ENCODE measurements at regions not wholly inside any gene's neighbourhood (a gene's known extent, or its start where the extent isn't known, plus 50 kb on each side); places are given as distances from the start of the nearest gene placed in this dataset.

GRCh38 chr7:14040528-14040927 lies 51.1 kb upstream of the ETV1 start:
- POLR2A ChIA-PET (ENCODE audit: unreplicated experiment): no interaction called here
- Histone ChIP-seq H4K20me1 (ENCODE audit: insufficient read depth) (no peaks in the 10 kb centered on the region), H3K4me3 (no peak overlapping the region), H3K27ac (no peak overlapping the region), H3K9me3 (ENCODE audit: insufficient read depth, low read depth) (no peaks in the 10 kb centered on the region), H3K36me3 (ENCODE audit: low read depth) (no peaks in the 10 kb centered on the region), H3K79me2 (ENCODE audit: low read depth) (no peaks in the 10 kb centered on the region), H3K4me1 (replicated peaks; ENCODE audit: insufficient read depth) (no peaks in the 10 kb centered on the region), H3K9me2 (ENCODE audit: insufficient read depth) (no peaks in the 10 kb centered on the region), H3K27me3 (ENCODE audit: insufficient read depth, low read depth) (no peaks in the 10 kb centered on the region), H2AFZ (no peak overlapping the region), H3K4me2 (no peak overlapping the region), H3F3A (ENCODE audit: insufficient read depth, low read depth) (no peaks in the 10 kb centered on the region)
- intact Hi-C loops (cut with micrococcal nuclease; ENCODE audit: unreplicated experiment): no loop called here
- CTCF ChIA-PET: no interaction called here
- TF ChIP-seq CTCF (conservative IDR thresholded peaks at IDR 0.05): no peak
- TF ChIP-seq EZH2 (IDR thresholded peaks at IDR 0.05; ENCODE audit: low read depth): no peak
- no peak for DNase-seq
- BruUV-seq (replicated peaks): no TSS peak

Data from PC-9 (cell line).